ENCODE measurements at regions not wholly inside any gene's neighbourhood (a gene's known extent, or its start where the extent isn't known, plus 50 kb on each side); places are given as distances from the start of the nearest gene placed in this dataset.

GRCh38 chr2:186276909-186277308, 209.2 kb upstream of the ZC3H15 start:
- Histone ChIP-seq H3K36me3 (no peaks in the 10 kb centered on the region), H3K9me3 (no peaks in the 10 kb centered on the region), H3K27me3 (no peaks in the 10 kb centered on the region), H3K4me3 (ENCODE audit: low read depth, low read length) (no peak overlapping the region), H3K4me1 (no peaks in the 10 kb centered on the region)
- no peak for DNase-seq
- no peak for TF ChIP-seq CTCF (IDR thresholded peaks at IDR 0.05; ENCODE audit: low read depth, low read length)

DNA sequence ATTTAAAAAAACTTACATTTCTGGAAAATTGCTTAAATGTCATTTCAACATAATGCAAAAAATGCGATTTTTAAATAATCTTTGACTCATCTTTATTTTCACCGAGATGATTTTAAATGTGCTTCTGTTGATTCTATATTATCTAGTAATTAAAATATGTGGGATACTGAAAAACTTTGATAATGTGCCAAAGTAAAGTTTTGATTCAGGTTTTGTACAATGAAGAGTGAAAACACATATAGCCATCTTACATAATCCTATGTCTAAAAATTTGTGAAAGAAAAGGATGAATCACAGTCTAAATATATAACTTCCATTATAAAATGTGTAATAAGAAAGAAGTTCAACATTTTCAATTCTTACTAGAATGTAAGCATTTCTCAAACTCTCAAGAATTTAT, 204.3 kb upstream of the ZC3H15 start:
- Histone ChIP-seq H3K4me1 (no peaks in the 10 kb centered on the region), H3K4me3 (ENCODE audit: low read depth, low read length) (no peak overlapping the region), H3K36me3 (no peaks in the 10 kb centered on the region), H3K9me3 (no peaks in the 10 kb centered on the region), H3K27me3 (no peaks in the 10 kb centered on the region)
- no peak for DNase-seq
- TF ChIP-seq CTCF (IDR thresholded peaks at IDR 0.05; ENCODE audit: low read depth, low read length): no peak

DNA sequence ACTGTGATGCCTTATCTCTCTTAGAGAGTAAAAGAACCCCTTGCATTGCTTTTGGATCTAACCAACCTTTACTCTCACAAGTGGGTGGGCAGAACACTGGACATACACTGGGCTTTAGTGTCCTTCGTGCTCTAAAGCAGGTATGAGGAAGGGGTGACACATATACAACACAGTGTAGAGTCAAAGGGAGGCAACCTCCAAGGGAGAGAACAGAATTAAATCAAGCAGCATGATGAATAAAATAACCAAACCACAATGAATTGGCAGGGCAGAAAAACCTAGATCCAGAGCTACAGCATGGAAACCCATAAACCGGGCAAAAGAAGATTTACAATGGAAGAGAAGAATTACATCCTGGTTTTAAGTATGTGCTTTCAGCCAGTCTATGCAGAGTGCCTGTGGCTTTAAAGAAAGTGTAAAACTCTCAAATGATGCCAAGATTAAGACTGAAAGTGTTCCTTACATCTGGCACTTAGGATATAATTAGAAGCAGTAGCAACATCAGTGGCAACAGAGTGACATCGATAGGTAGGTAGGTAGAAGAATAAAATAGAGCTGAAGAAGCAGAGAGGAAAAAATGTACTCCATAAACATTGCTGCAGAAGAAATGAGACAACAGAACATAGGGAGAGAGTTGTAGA, 191.7 kb upstream of the ZC3H15 start:
- H3K27me3 ChIP-seq: no peaks in the 10 kb centered on the region
- H3K9me3 ChIP-seq: no peaks in the 10 kb centered on the region
- H3K4me1 ChIP-seq: no peaks in the 10 kb centered on the region
- TF ChIP-seq CTCF (IDR thresholded peaks at IDR 0.05; ENCODE audit: low read depth, low read length): no peak
- no peak overlapping the region for H3K4me3 ChIP-seq (ENCODE audit: low read depth, low read length)
- no peaks in the 10 kb centered on the region for H3K36me3 ChIP-seq
- no peak for DNase-seq

- no peak for TF ChIP-seq CTCF (IDR thresholded peaks at IDR 0.05; ENCODE audit: low read depth, low read length)
- no peak overlapping the region for H3K4me3 ChIP-seq (ENCODE audit: low read depth, low read length)
- no peaks in the 10 kb centered on the region for H3K9me3 ChIP-seq
- H3K27me3 ChIP-seq: no peaks in the 10 kb centered on the region
- H3K4me1 ChIP-seq: no peaks in the 10 kb centered on the region
- H3K36me3 ChIP-seq: no peaks in the 10 kb centered on the region
- DNase-seq: no peak
Observed at GRCh38 chr2:186299610-186300009, 186.4 kb upstream of the ZC3H15 start.

DNA sequence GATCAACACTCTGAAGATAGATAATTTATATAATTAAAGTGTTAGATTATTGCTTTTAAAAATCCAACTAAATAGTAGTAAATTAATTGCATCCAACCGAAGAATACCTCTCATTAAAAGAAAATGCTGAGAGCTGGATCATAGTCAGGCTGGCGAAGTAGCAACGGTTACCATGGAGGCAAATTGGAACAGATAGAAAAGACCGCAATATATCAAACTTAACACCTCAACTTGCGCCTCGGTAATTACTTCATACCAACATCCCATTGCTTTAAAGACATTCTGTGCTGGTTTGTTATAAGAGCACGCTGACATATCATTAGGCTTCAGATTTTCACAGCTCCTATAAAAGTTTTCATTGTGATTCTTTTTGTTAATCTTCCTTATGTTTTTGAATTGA, 183.8 kb upstream of the ZC3H15 start:
- Histone ChIP-seq H3K27me3 (no peaks in the 10 kb centered on the region), H3K4me3 (ENCODE audit: low read depth, low read length) (no peak overlapping the region), H3K36me3 (no peaks in the 10 kb centered on the region), H3K4me1 (no peaks in the 10 kb centered on the region), H3K9me3 (no peaks in the 10 kb centered on the region)
- DNase-seq: no peak
- no peak for TF ChIP-seq CTCF (IDR thresholded peaks at IDR 0.05; ENCODE audit: low read depth, low read length)

- no peaks in the 10 kb centered on the region for H3K27me3 ChIP-seq
- no peak overlapping the region for H3K4me3 ChIP-seq (ENCODE audit: low read depth, low read length)
- H3K4me1 ChIP-seq: no peaks in the 10 kb centered on the region
- no peaks in the 10 kb centered on the region for H3K36me3 ChIP-seq
- DNase-seq: no peak
- no peaks in the 10 kb centered on the region for H3K9me3 ChIP-seq
- TF ChIP-seq CTCF (IDR thresholded peaks at IDR 0.05; ENCODE audit: low read depth, low read length): no peak
Observed at GRCh38 chr2:186303091-186303490, 183.0 kb upstream of the ZC3H15 start.

Measured in BE2C (cell line).